H1 (cell line): ENCODE measurements at regions not wholly inside any gene's neighbourhood (a gene's known extent, or its start where the extent isn't known, plus 50 kb on each side); places are given as distances from the start of the nearest gene placed in this dataset.

Experiments used
- SRF ChIP-seq: IDR thresholded peaks from 2 replicates; pipeline ENCODE4 v1.6.1; 2011; ENCODE audit warnings: mild to moderate bottlenecking, low read depth, low read length, moderate library complexity
- SUZ12 ChIP-seq: fragments of 200-600 bp; sonication (generic); IDR thresholded peaks from 2 replicates; pipeline ENCODE4 v1.6.1; 2012; ENCODE audit warnings: mild to moderate bottlenecking, inconsistent platforms, low read length, moderate library complexity, mixed read lengths

DNA sequence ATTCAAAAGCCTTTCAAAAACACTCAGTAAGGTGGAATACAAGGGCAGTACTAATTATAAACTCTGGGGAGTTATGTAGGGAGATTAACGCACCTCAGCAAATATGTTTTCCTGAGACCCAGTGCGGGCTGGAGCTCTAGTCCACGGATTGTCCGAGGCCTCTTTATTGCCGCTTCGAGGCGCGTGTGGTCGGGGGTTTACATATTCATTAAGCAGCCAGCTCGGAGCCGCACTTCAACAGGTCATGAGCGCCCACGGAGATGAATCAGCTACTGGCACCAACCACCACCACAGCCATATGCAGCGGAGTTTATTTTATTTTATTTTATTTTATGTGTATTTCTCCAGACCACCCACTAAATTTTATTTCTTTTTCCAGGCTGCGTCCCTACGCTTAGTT is 195.9 kb upstream of the ADARB2 start (continued):
- TF ChIP-seq SRF (no peak), SUZ12 (no peak)
- TF ChIP-seq, all 59 proteins: peak for 0
